ENCODE measurements at regions not wholly inside any gene's neighbourhood (a gene's known extent, or its start where the extent isn't known, plus 50 kb on each side); places are given as distances from the start of the nearest gene placed in this dataset.
"Not testable (repeated sequence)": the region's sequence is repeated elsewhere in the genome, so short reads cannot be mapped to it uniquely, and the experiment has no call there.

GRCh38 chr2:195072806-195073205 lies 584.2 kb upstream of the SLC39A10 start:
- not testable (repeated sequence) for TF ChIP-seq TAF1 (IDR thresholded peaks at IDR 0.05; ENCODE audit: borderline replicate concordance, low read depth, low read length); POLR2AphosphoS5 (IDR thresholded peaks at IDR 0.05; ENCODE audit: low read depth, low read length)

Data from GM12892 (cell line).